KMS-11 (cell line): ENCODE measurements at regions not wholly inside any gene's neighbourhood (a gene's known extent, or its start where the extent isn't known, plus 50 kb on each side); places are given as distances from the start of the nearest gene placed in this dataset.

Experiments used
- H2AFZ ChIP-seq: fragments of 200-600 bp; sonication (generic); 2 replicates; pipeline ENCODE4 v1.6.1; 2016; ENCODE audit warnings: antibody characterized with exemption, mixed run types, low read depth
- H3K27ac ChIP-seq: fragments of 200-600 bp; sonication (generic); 2 replicates; pipeline ENCODE4 v1.6.1; 2016; ENCODE audit warnings: mild to moderate bottlenecking, mixed run types
- H3K27me3 ChIP-seq: fragments of 200-600 bp; sonication (generic); 2 replicates; pipeline ENCODE4 v1.6.1; 2017; ENCODE audit warnings: mild to moderate bottlenecking, low read depth, mixed run types, moderate library complexity; ENCODE audit not compliant: insufficient read depth
- H3K36me3 ChIP-seq: fragments of 200-600 bp; sonication (generic); 2 replicates; pipeline ENCODE4 v1.6.1; 2017; ENCODE audit warnings: mild to moderate bottlenecking, mixed run types; ENCODE audit not compliant: insufficient read depth
- H3K4me1 ChIP-seq: fragments of 200-600 bp; sonication (generic); 2 replicates; pipeline ENCODE4 v1.6.1; 2016; ENCODE audit warnings: mild to moderate bottlenecking, low read depth, mixed run types; ENCODE audit not compliant: poor library complexity, severe bottlenecking
- H3K4me2 ChIP-seq: fragments of 200-600 bp; sonication (generic); 2 replicates; pipeline ENCODE4 v1.7.0; 2016; ENCODE audit warnings: mild to moderate bottlenecking, mixed run types
- H3K4me3 ChIP-seq: fragments of 200-600 bp; sonication (generic); IDR thresholded peaks from 2 replicates; pipeline ENCODE4 v1.6.1; 2017; ENCODE audit warnings: low read depth, low read length, mixed read lengths; ENCODE audit not compliant: insufficient read depth
- H3K79me2 ChIP-seq: fragments of 200-600 bp; sonication (generic); 2 replicates; pipeline ENCODE4 v1.6.1; 2016; ENCODE audit warnings: low read depth, mixed run types; ENCODE audit not compliant: insufficient read depth
- H3K9ac ChIP-seq: fragments of 200-600 bp; sonication (generic); 2 replicates; pipeline ENCODE4 v1.6.1; 2016; ENCODE audit warnings: mild to moderate bottlenecking, mixed run types
- H4K20me1 ChIP-seq: fragments of 200-600 bp; sonication (generic); 2 replicates; pipeline ENCODE4 v1.6.1; 2016; ENCODE audit warnings: mild to moderate bottlenecking, mixed run types; ENCODE audit not compliant: insufficient read depth
- TF ChIP-seq, protein P1 (sequence below): fragments of 200-600 bp; sonication (generic); conservative IDR thresholded peaks from 2 replicates; pipeline ENCODE4 v1.6.1; 2017; ENCODE audit warnings: low read depth, mild to moderate bottlenecking, antibody characterized with exemption, low read length, moderate library complexity, mixed read lengths

- TF ChIP-seq, protein P1, sequence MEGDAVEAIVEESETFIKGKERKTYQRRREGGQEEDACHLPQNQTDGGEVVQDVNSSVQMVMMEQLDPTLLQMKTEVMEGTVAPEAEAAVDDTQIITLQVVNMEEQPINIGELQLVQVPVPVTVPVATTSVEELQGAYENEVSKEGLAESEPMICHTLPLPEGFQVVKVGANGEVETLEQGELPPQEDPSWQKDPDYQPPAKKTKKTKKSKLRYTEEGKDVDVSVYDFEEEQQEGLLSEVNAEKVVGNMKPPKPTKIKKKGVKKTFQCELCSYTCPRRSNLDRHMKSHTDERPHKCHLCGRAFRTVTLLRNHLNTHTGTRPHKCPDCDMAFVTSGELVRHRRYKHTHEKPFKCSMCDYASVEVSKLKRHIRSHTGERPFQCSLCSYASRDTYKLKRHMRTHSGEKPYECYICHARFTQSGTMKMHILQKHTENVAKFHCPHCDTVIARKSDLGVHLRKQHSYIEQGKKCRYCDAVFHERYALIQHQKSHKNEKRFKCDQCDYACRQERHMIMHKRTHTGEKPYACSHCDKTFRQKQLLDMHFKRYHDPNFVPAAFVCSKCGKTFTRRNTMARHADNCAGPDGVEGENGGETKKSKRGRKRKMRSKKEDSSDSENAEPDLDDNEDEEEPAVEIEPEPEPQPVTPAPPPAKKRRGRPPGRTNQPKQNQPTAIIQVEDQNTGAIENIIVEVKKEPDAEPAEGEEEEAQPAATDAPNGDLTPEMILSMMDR, result no peak
- H3K9ac ChIP-seq, result no peak overlapping the region
- H3K27ac ChIP-seq, result no peak overlapping the region
- no peak overlapping the region for H3K4me2 ChIP-seq
- H2AFZ ChIP-seq, result no peak overlapping the region
- no peaks in the 10 kb centered on the region for H3K79me2 ChIP-seq
- H3K4me3 ChIP-seq, result no peak overlapping the region
- no peaks in the 10 kb centered on the region for H4K20me1 ChIP-seq
- H3K36me3 ChIP-seq, result no peaks in the 10 kb centered on the region
- H3K27me3 ChIP-seq, result no peaks in the 10 kb centered on the region
- no peaks in the 10 kb centered on the region for H3K4me1 ChIP-seq
Measured at GRCh38 chr4:104418286-104418685, 76.4 kb downstream of the CXXC4 start.

DNA sequence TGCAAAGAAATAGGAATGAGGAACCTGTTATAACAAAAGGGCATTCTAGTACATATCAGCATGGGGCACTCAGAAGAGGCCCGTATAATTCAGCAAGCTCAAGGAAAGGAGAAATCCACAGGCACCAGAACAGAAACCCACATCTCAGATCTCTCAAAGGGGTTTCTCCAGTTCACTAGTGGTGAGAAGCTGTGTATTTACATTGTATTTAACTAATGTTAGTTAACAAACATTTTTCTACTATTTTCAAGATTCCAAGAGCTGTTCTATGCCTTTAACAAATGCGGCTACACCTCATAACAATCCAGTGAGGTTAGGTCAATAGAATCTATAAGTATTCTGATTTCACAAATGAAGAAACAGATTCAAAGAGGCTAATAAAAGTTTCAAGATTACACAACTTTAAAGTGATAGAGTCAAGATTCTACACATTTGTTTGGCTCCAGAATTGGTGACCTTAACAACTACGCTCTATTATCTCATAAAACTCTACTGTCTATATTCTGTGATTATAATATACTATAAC lies 77.3 kb downstream of the CXXC4 start:
- TF ChIP-seq, protein P1, result no peak
- Histone ChIP-seq H3K4me2 (no peak overlapping the region), H2AFZ (no peak overlapping the region), H3K79me2 (no peaks in the 10 kb centered on the region), H3K9ac (no peak overlapping the region), H3K27ac (no peak overlapping the region), H3K4me1 (no peaks in the 10 kb centered on the region), H4K20me1 (no peaks in the 10 kb centered on the region), H3K36me3 (no peaks in the 10 kb centered on the region), H3K4me3 (no peak overlapping the region), H3K27me3 (no peaks in the 10 kb centered on the region)

- Histone ChIP-seq H3K27me3 (no peaks in the 10 kb centered on the region), H3K36me3 (no peaks in the 10 kb centered on the region), H4K20me1 (no peaks in the 10 kb centered on the region), H3K4me1 (no peaks in the 10 kb centered on the region), H3K27ac (no peak overlapping the region), H2AFZ (no peak overlapping the region), H3K9ac (no peak overlapping the region), H3K4me2 (no peak overlapping the region), H3K79me2 (no peaks in the 10 kb centered on the region), H3K4me3 (no peak overlapping the region)
- TF ChIP-seq, protein P1, result no peak
Measured at GRCh38 chr4:104416725-104417356, 77.9 kb downstream of the CXXC4 start.

- H3K4me2 ChIP-seq, result no peak overlapping the region
- TF ChIP-seq, protein P1, result no peak
- no peak overlapping the region for H3K27ac ChIP-seq
- H3K27me3 ChIP-seq, result no peaks in the 10 kb centered on the region
- no peaks in the 10 kb centered on the region for H4K20me1 ChIP-seq
- H3K9ac ChIP-seq, result no peak overlapping the region
- no peaks in the 10 kb centered on the region for H3K79me2 ChIP-seq
- no peaks in the 10 kb centered on the region for H3K36me3 ChIP-seq
- H3K4me1 ChIP-seq, result no peaks in the 10 kb centered on the region
- no peak overlapping the region for H2AFZ ChIP-seq
- H3K4me3 ChIP-seq, result no peak overlapping the region
Measured at GRCh38 chr4:104413487-104413886, 81.2 kb downstream of the CXXC4 start.
